AG09319 (cell line): ENCODE measurements at regions not wholly inside any gene's neighbourhood (a gene's known extent, or its start where the extent isn't known, plus 50 kb on each side); places are given as distances from the start of the nearest gene placed in this dataset.

Source experiments
- DNase-seq: peaks from one replicate; pipeline ENCODE4 v3.0.0-alpha.2; 2010; ENCODE audit warnings: low read depth; ENCODE audit errors: extremely low read depth
- CTCF ChIP-seq: IDR thresholded peaks from 2 replicates; pipeline ENCODE4 v1.5.1; 2011; ENCODE audit warnings: low read depth, mild to moderate bottlenecking, inconsistent platforms, low read length, moderate library complexity

- TF ChIP-seq CTCF, result no peak
Observed at GRCh38 chr2:167697194-167697593, 550.2 kb downstream of the STK39 start.

DNA sequence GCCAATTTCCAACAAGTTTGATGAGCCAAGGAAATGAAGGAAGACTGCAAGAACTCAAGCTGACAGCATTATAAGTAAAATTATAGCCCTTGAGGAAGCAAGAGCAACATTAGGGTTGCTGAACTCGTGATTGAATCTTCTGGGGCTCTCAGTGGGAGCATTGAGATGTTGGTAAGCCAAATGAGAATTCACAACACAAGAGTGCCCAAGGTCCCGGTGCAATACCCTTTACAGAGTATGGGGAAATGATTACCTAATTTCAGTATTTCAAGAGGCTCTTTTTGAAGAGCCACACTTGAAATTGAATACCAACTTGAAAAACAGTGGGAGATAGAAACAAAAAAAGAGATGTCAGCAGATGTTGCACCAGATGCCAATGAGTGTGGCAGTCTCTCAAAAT is 554.5 kb downstream of the STK39 start:
- no peak for DNase-seq
- no peak for TF ChIP-seq CTCF

More at GRCh38 chr2:167697194-167697593, 550.2 kb downstream of the STK39 start:
- no peak for DNase-seq

DNA sequence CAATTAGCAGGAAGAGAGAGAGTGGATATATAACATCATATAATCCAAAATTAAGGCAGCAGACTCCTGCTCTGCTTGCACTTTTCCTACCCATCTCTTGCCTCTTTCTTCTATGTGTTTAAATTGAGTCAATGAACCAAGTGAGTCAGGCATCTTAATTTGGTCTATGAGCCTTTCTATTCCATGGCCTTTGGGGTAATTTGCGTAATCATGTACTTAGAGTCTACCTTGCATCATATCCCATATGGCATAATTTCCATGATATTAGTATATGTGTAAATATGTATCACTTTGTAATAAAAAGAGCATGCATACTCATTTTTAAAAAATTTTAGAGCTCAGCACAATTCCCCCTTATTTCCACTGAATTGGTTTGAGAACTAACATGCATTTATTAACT is 555.2 kb downstream of the STK39 start:
- no peak for DNase-seq
- TF ChIP-seq CTCF, result no peak

- no peak for DNase-seq
- no peak for TF ChIP-seq CTCF
Observed at GRCh38 chr2:167689444-167689843, 558.0 kb downstream of the STK39 start.

DNA sequence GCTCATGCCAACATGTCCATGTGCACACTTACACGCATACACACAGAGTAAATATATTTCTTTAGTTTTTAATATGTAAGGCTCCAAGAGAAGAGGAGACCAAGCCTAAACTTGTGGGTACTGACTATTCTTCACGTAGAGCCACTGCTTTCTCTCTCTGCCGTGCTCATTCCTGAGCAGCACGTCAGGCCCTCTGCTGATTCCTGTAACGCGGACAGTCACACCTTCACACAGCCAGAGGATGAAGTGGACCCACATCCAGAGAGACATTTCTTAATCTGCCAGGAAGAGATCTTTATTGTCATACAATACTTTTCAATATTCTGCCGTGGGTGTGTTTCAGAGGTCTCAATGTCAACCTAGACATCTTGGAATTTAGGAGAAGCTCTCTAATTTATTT is 560.7 kb downstream of the STK39 start:
- no peak for TF ChIP-seq CTCF
- no peak for DNase-seq

- TF ChIP-seq CTCF, result no peak
- DNase-seq, result no peak
Observed at GRCh38 chr2:167681234-167682015, 566.0 kb downstream of the STK39 start.

GRCh38 chr2:167678158-167678557 is 569.2 kb downstream of the STK39 start:
- TF ChIP-seq CTCF, result no peak
- no peak for DNase-seq
